ENCODE measurements at regions not wholly inside any gene's neighbourhood (a gene's known extent, or its start where the extent isn't known, plus 50 kb on each side); places are given as distances from the start of the nearest gene placed in this dataset.
A peak's percentile ranks its signal among the peaks of the same experiment; 100 is the strongest.

- Histone ChIP-seq H3K9ac (ENCODE audit: low read length) (no peak overlapping the region), H2BK12ac (ENCODE audit: low read length in 2 of 2) (no peak overlapping the region), H2BK5ac (ENCODE audit: low read depth, low read length, poor library complexity, severe bottlenecking) (no peak overlapping the region), H3K79me1 (replicated peaks; ENCODE audit: low read length, poor library complexity, severe bottlenecking) (no peaks in the 10 kb centered on the region), H3K18ac (ENCODE audit: low read depth in 1 of 2, low read length in 2 of 2) (no peak overlapping the region), H2AK5ac (ENCODE audit: low read length, severe bottlenecking) (no peak overlapping the region), H3K4me1 (ENCODE audit: control insufficient read depth, insufficient read depth, low read depth, low read length) (peaks cover 5% of the 10 kb centered on the region), H3K27ac (ENCODE audit: low read length, poor library complexity, severe bottlenecking) (no peak overlapping the region), H2AFZ (ENCODE audit: low read depth, low read length) (no peak overlapping the region), H3K36me3 (ENCODE audit: control insufficient read depth in 1 of 2, insufficient read depth in 2 of 2, low read depth in 1 of 2, low read length in 2 of 2) (no peaks in the 10 kb centered on the region), H2BK120ac (ENCODE audit: low read depth, low read length) (no peak overlapping the region), H4K8ac (ENCODE audit: low read length) (no peak overlapping the region), H3K9me3 (ENCODE audit: control insufficient read depth, low read length) (no peaks in the 10 kb centered on the region), H4K91ac (ENCODE audit: low read length) (no peak overlapping the region), H3K23ac (ENCODE audit: low read length in 2 of 2) (no peak overlapping the region), H3K4me2 (ENCODE audit: low read length, poor library complexity, severe bottlenecking) (no peak overlapping the region), H2BK15ac (ENCODE audit: low read depth, poor library complexity, severe bottlenecking) (no peak overlapping the region), H3K27me3 (ENCODE audit: control insufficient read depth in 1 of 2, insufficient read depth in 1 of 2, low read length in 2 of 2) (peaks cover 0 to 3% of the 10 kb centered on the region in 2 experiments), H3K4me3 (ENCODE audit: insufficient read depth in 1 of 2, low read depth in 1 of 2, low read length in 2 of 2) (no peak overlapping the region), H3K14ac (ENCODE audit: low read length in 2 of 2) (no peak overlapping the region), H3K4ac (ENCODE audit: low read depth in 1 of 2, low read length in 2 of 2) (no peak overlapping the region)
- WGBS, result no CpG with 5 or more reads among the region's 1 CpG
- DNase-seq, result no peak
These were observed 291.9 kb upstream of the STT3B start for GRCh38 chr3:31240874-31241273.

- Histone ChIP-seq H3K14ac (ENCODE audit: low read length in 2 of 2) (no peak overlapping the region), H3K4ac (ENCODE audit: low read depth in 1 of 2, low read length in 2 of 2) (no peak overlapping the region), H2BK5ac (ENCODE audit: low read depth, low read length, poor library complexity, severe bottlenecking) (no peak overlapping the region), H3K27me3 (ENCODE audit: control insufficient read depth in 1 of 2, insufficient read depth in 1 of 2, low read length in 2 of 2) (no peaks in the 10 kb centered on the region), H3K27ac (ENCODE audit: low read length, poor library complexity, severe bottlenecking) (no peak overlapping the region), H2AFZ (ENCODE audit: low read depth, low read length) (no peak overlapping the region), H3K18ac (ENCODE audit: low read depth in 1 of 2, low read length in 2 of 2) (no peak overlapping the region), H2BK12ac (ENCODE audit: low read length in 2 of 2) (no peak overlapping the region), H2BK120ac (ENCODE audit: low read depth, low read length) (no peak overlapping the region), H3K4me1 (ENCODE audit: control insufficient read depth, insufficient read depth, low read depth, low read length) (peaks cover 5% of the 10 kb centered on the region), H3K36me3 (ENCODE audit: control insufficient read depth in 1 of 2, insufficient read depth in 2 of 2, low read depth in 1 of 2, low read length in 2 of 2) (no peaks in the 10 kb centered on the region), H3K9me3 (ENCODE audit: control insufficient read depth, low read length) (no peaks in the 10 kb centered on the region), H2BK15ac (ENCODE audit: low read depth, poor library complexity, severe bottlenecking) (no peak overlapping the region), H3K4me2 (ENCODE audit: low read length, poor library complexity, severe bottlenecking) (no peak overlapping the region), H3K4me3 (ENCODE audit: insufficient read depth in 1 of 2, low read depth in 1 of 2, low read length in 2 of 2) (no peak overlapping the region), H4K8ac (ENCODE audit: low read length) (no peak overlapping the region), H4K91ac (ENCODE audit: low read length) (no peak overlapping the region), H3K79me1 (replicated peaks; ENCODE audit: low read length, poor library complexity, severe bottlenecking) (no peaks in the 10 kb centered on the region), H3K23ac (ENCODE audit: low read length in 2 of 2) (no peak overlapping the region), H2AK5ac (ENCODE audit: low read length, severe bottlenecking) (peak overlapping the region; percentile 26), H3K9ac (ENCODE audit: low read length) (no peak overlapping the region)
- no peak for DNase-seq
- WGBS, result 97% methylated on average over 3 of the region's 3 CpGs
These were observed 291.2 kb upstream of the STT3B start for GRCh38 chr3:31241533-31241932.

- Histone ChIP-seq H3K4me1 (ENCODE audit: control insufficient read depth, insufficient read depth, low read depth, low read length) (peaks cover 5% of the 10 kb centered on the region), H3K27me3 (ENCODE audit: control insufficient read depth in 1 of 2, insufficient read depth in 1 of 2, low read length in 2 of 2) (no peaks in the 10 kb centered on the region), H3K9ac (ENCODE audit: low read length) (no peak overlapping the region), H2BK12ac (ENCODE audit: low read length in 2 of 2) (no peak overlapping the region), H2BK120ac (ENCODE audit: low read depth, low read length) (no peak overlapping the region), H3K18ac (ENCODE audit: low read depth in 1 of 2, low read length in 2 of 2) (no peak overlapping the region), H3K27ac (ENCODE audit: low read length, poor library complexity, severe bottlenecking) (no peak overlapping the region), H3K23ac (ENCODE audit: low read length in 2 of 2) (no peak overlapping the region), H2BK5ac (ENCODE audit: low read depth, low read length, poor library complexity, severe bottlenecking) (no peak overlapping the region), H4K91ac (ENCODE audit: low read length) (no peak overlapping the region), H3K36me3 (ENCODE audit: control insufficient read depth in 1 of 2, insufficient read depth in 2 of 2, low read depth in 1 of 2, low read length in 2 of 2) (no peaks in the 10 kb centered on the region), H4K8ac (ENCODE audit: low read length) (no peak overlapping the region), H3K4ac (ENCODE audit: low read depth in 1 of 2, low read length in 2 of 2) (no peak overlapping the region), H2BK15ac (ENCODE audit: low read depth, poor library complexity, severe bottlenecking) (no peak overlapping the region), H3K4me2 (ENCODE audit: low read length, poor library complexity, severe bottlenecking) (no peak overlapping the region), H2AK5ac (ENCODE audit: low read length, severe bottlenecking) (no peak overlapping the region), H3K14ac (ENCODE audit: low read length in 2 of 2) (no peak overlapping the region), H3K79me1 (replicated peaks; ENCODE audit: low read length, poor library complexity, severe bottlenecking) (no peaks in the 10 kb centered on the region), H3K9me3 (ENCODE audit: control insufficient read depth, low read length) (no peaks in the 10 kb centered on the region), H3K4me3 (ENCODE audit: insufficient read depth in 1 of 2, low read depth in 1 of 2, low read length in 2 of 2) (no peak overlapping the region), H2AFZ (ENCODE audit: low read depth, low read length) (no peak overlapping the region)
- no peak for DNase-seq
- 100% methylated on average over 1 of the region's 3 CpGs for WGBS
These were observed 290.4 kb upstream of the STT3B start for GRCh38 chr3:31242026-31242960.

- 93% methylated on average over 4 of the region's 6 CpGs for WGBS
These were observed 287.6 kb upstream of the STT3B start for GRCh38 chr3:31244929-31245817.

More at GRCh38 chr3:31244929-31245817, 287.6 kb upstream of the STT3B start:
- no peak overlapping the region for H2AFZ ChIP-seq (ENCODE audit: low read depth, low read length)
- H3K4me1 ChIP-seq (ENCODE audit: control insufficient read depth, insufficient read depth, low read depth, low read length), result peaks cover 5% of the 10 kb centered on the region
- H2BK12ac ChIP-seq (ENCODE audit: low read length in 2 of 2), result no peak overlapping the region
- H4K91ac ChIP-seq (ENCODE audit: low read length), result no peak overlapping the region
- no peak overlapping the region for H2BK15ac ChIP-seq (ENCODE audit: low read depth, poor library complexity, severe bottlenecking)
- no peak overlapping the region for H3K27ac ChIP-seq (ENCODE audit: low read length, poor library complexity, severe bottlenecking)
- no peaks in the 10 kb centered on the region for H3K79me1 ChIP-seq (replicated peaks; ENCODE audit: low read length, poor library complexity, severe bottlenecking)
- no peak overlapping the region for H3K4me3 ChIP-seq (ENCODE audit: insufficient read depth in 1 of 2, low read depth in 1 of 2, low read length in 2 of 2)
- no peak for DNase-seq
- no peaks in the 10 kb centered on the region for H3K9me3 ChIP-seq (ENCODE audit: control insufficient read depth, low read length)
- no peak overlapping the region for H4K8ac ChIP-seq (ENCODE audit: low read length)
- H3K4me2 ChIP-seq (ENCODE audit: low read length, poor library complexity, severe bottlenecking), result no peak overlapping the region
- H3K4ac ChIP-seq (ENCODE audit: low read depth in 1 of 2, low read length in 2 of 2), result no peak overlapping the region
- H2BK120ac ChIP-seq (ENCODE audit: low read depth, low read length), result no peak overlapping the region
- no peaks in the 10 kb centered on the region for H3K27me3 ChIP-seq (ENCODE audit: control insufficient read depth in 1 of 2, insufficient read depth in 1 of 2, low read length in 2 of 2)
- no peak overlapping the region for H2AK5ac ChIP-seq (ENCODE audit: low read length, severe bottlenecking)
- no peaks in the 10 kb centered on the region for H3K36me3 ChIP-seq (ENCODE audit: control insufficient read depth in 1 of 2, insufficient read depth in 2 of 2, low read depth in 1 of 2, low read length in 2 of 2)
- H3K23ac ChIP-seq (ENCODE audit: low read length in 2 of 2), result no peak overlapping the region
- H3K14ac ChIP-seq (ENCODE audit: low read length in 2 of 2), result no peak overlapping the region
- H3K9ac ChIP-seq (ENCODE audit: low read length), result no peak overlapping the region
- H2BK5ac ChIP-seq (ENCODE audit: low read depth, low read length, poor library complexity, severe bottlenecking), result no peak overlapping the region
- no peak overlapping the region for H3K18ac ChIP-seq (ENCODE audit: low read depth in 1 of 2, low read length in 2 of 2)
